Astrocyte of the cerebellum (primary cell): ENCODE measurements at regions not wholly inside any gene's neighbourhood (a gene's known extent, or its start where the extent isn't known, plus 50 kb on each side); places are given as distances from the start of the nearest gene placed in this dataset.

Experiments
- DNase-seq: peaks from one replicate; pipeline ENCODE4 v3.0.0-alpha.2; 2011; ENCODE audit warnings: low read depth
- H3K4me3 ChIP-seq: 2 replicates; pipeline ENCODE4 v1.5.1; 2011; ENCODE audit warnings: mild to moderate bottlenecking, low read depth, low read length, moderate library complexity
- in situ Hi-C: cut with HindIII; loops from 2 replicates; pipeline ENCODE4 v1.10.0; 2017; ENCODE audit warnings: low sequenced_read_pairs
- TF ChIP-seq, protein P1 (sequence below): IDR thresholded peaks from 2 replicates; pipeline ENCODE4 v1.5.1; 2012; ENCODE audit warnings: low read length, low read depth, moderate library complexity, mild to moderate bottlenecking; ENCODE audit errors: missing control alignments

DNA sequence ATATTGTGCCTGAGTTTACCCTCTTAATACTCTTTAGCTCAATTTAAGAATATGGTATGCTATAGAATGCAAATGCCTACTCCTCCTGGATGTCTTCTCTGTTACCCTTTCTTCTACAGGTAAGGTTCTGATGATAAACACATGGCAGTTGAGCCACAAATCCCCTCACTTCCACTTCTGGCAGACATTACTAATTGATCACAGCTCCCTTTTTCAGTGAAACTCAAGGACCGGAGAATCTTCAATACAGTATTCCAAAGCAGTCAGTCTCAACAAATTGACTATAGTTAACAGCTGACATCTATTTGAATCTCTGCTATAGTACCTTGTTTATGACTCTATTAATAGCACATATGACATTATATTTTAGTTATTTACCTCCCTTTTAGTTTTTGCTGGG, 232.1 kb upstream of the ADAMTS9 start:
- TF ChIP-seq, protein P1, sequence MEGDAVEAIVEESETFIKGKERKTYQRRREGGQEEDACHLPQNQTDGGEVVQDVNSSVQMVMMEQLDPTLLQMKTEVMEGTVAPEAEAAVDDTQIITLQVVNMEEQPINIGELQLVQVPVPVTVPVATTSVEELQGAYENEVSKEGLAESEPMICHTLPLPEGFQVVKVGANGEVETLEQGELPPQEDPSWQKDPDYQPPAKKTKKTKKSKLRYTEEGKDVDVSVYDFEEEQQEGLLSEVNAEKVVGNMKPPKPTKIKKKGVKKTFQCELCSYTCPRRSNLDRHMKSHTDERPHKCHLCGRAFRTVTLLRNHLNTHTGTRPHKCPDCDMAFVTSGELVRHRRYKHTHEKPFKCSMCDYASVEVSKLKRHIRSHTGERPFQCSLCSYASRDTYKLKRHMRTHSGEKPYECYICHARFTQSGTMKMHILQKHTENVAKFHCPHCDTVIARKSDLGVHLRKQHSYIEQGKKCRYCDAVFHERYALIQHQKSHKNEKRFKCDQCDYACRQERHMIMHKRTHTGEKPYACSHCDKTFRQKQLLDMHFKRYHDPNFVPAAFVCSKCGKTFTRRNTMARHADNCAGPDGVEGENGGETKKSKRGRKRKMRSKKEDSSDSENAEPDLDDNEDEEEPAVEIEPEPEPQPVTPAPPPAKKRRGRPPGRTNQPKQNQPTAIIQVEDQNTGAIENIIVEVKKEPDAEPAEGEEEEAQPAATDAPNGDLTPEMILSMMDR: no peak
- in situ Hi-C loops: loop anchor here (5.0 kb wide), 1 partner anchor 47 kb away; no protein-coding TSS in a partner anchor
- no peak for DNase-seq
- no peak overlapping the region for H3K4me3 ChIP-seq

DNA sequence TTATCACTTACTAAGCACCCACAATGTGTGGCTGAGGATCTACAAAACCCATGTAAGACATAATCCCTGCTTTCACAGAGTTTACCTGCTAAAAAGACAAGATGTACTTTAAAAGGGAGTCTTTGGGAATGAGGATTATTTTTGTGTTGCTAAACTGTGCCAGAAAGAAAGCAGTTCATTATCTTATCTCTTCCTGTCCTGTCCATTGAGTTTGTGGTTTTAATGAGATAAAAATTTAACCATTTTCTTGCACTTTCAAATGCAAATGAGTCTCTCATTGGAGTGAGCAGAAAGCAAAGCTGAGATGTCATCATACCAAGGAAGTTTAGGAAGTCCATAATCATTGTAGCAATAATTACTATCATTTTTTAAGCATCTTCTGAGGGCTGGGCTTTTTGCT, 231.2 kb upstream of the ADAMTS9 start:
- H3K4me3 ChIP-seq: no peak overlapping the region
- TF ChIP-seq, protein P1: no peak
- DNase-seq: no peak
- in situ Hi-C loops: no loop called here

DNA sequence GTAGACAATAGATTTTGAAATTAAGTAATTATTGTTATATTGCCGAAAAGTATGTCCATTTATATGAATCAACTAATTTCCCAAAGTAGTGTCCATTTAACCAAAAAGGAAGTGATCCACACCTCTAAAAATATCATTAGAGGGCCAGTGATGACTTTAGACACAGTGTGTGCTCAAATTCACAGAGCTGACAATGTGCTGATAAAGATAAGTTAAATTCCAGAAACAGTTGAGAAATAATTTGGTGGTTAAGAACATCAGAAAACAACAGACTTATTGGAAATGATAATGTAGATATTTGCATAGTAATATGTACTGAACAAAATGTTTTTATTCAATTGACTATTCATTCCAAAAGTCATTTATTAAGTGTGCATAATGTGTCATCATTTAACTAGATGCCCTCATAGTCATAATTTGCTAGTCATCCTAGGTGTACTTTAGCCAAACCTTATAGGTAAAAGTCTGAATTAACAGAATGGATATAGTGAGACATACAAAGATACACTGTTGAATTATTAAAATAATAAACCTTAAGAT, 230.2 kb upstream of the ADAMTS9 start:
- in situ Hi-C loops: no loop called here
- TF ChIP-seq, protein P1: no peak
- no peak for DNase-seq
- no peak overlapping the region for H3K4me3 ChIP-seq

DNA sequence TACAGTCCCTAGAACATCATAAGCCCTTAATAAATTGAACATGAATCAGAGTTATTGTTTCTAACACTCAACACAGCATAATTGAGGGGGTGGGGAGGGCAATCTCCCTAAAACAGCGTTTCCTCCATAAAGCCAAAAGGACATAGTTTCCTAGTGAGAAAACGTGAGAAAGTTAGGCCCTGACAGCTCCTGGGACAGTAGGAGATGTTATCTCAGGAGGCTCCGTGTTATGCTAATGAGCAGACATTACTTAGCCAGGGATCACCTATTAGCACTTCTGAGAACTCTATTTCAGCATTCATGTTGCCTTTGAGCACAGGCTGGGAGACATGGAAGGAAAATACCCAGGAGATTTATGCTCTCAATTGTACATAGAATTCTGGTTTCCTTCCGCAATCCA, 229.1 kb upstream of the ADAMTS9 start:
- TF ChIP-seq, protein P1: no peak
- no peak overlapping the region for H3K4me3 ChIP-seq
- no peak for DNase-seq
- in situ Hi-C loops: no loop called here

DNA sequence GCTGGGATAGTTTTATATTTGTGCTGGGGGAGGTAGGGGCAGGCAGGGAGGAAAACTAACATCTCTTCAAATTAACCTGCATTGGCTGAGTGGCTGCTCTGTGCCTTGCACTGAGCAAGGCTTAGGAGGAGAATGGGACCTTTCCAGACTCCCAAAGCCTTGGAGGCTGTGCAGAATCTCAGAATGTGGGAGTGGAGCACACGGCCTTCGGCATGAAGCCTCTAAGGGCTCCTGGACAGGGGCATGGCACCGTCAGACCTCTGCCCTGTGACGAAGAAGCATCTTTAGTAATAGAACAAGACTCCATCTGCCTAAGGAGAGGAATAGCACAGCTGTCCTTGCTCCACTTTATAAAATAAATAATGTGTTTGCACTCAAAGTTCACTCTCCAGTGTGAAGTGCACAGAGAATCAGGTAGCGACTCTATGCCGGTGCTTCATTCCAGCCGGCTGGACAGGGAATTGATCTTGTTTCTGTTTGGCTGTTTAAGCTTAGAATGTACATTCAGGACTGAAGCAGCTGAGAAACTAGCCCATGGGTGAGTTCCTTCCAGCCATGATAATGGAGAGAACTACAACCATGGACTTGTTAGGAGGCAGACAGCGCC, 228.5 kb upstream of the ADAMTS9 start:
- no peak overlapping the region for H3K4me3 ChIP-seq
- in situ Hi-C loops: no loop called here
- no peak for DNase-seq
- TF ChIP-seq, protein P1: no peak

DNA sequence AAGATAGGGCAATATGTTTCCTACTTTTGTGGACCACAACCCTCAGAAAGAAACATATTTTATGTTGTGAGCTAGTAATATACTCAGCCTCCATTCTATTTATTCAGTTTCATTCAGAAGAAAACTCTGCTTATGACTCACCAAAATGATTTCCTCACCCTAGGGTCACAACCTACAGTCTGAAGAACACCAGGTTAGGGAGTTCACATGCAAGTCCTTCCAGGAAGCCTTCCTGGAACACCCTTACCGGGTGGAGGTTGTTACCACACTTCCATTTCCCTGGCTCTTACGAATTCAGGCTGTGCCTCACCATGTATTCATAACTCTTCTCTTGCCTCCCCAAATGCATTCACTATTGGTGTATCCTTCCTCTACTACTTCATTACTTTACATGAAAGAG, 228.0 kb upstream of the ADAMTS9 start:
- H3K4me3 ChIP-seq: no peak overlapping the region
- in situ Hi-C loops: no loop called here
- DNase-seq: no peak
- TF ChIP-seq, protein P1: no peak
